SK-N-SH (cell line): ENCODE measurements at regions not wholly inside any gene's neighbourhood (a gene's known extent, or its start where the extent isn't known, plus 50 kb on each side); places are given as distances from the start of the nearest gene placed in this dataset.

Source experiments
- CTCF ChIA-PET: fragments of 300-600, 350-600 bp; formaldehyde crosslinking; extraction: SDS; loops from one replicate; lab custom pipeline; 2021; lab: Yijun Ruan, JAX
- POLR2A ChIA-PET: fragments of 350-600 bp; sonication (Branson Sonifier 250); formaldehyde crosslinking; extraction: SDS; loops from one replicate; lab custom pipeline; 2020; ENCODE audit warnings: antibody characterized with exemption, inconsistent platforms; lab: Yijun Ruan, JAX
- DNase-seq: peaks from one replicate; pipeline ENCODE4 v3.0.0; 2012
- H2AFZ ChIP-seq: fragments of 200-600 bp; sonication (generic); 2 replicates; pipeline ENCODE4 v1.8.1; 2016; ENCODE audit warnings: antibody characterized with exemption, mild to moderate bottlenecking, low read depth
- H3F3A ChIP-seq: fragments of 200-600 bp; sonication (generic); replicated peaks from 2 replicates; pipeline ENCODE3; 2016; ENCODE audit warnings: antibody characterized with exemption, mild to moderate bottlenecking; ENCODE audit not compliant: insufficient read depth
- H3K27ac ChIP-seq, 2 experiments: fragments of 200-500 bp in 1 of 2; fragments of 200-600 bp in 1 of 2; sonication (Bioruptor generic) in 1 of 2; sonication (generic), shearing (Covaris generic) in 1 of 2; 2 replicates each; pipeline versions ENCODE4 v1.5.1 to v1.6.1; 2014 to 2016; ENCODE audit warnings: low read depth in 2 of 2, inconsistent platforms in 1 of 2, low read length in 1 of 2, mild to moderate bottlenecking in 1 of 2, mixed read lengths in 1 of 2
- H3K27me3 ChIP-seq: fragments of 200-600 bp; sonication (generic), shearing (Covaris generic); 2 replicates; pipeline ENCODE4 v1.6.1; 2016; ENCODE audit warnings: mixed run types; ENCODE audit not compliant: insufficient read depth
- H3K36me3 ChIP-seq, 2 experiments: fragments of 200-500 bp in 1 of 2; fragments of 200-600 bp in 1 of 2; sonication (Bioruptor generic) in 1 of 2; sonication (generic) in 1 of 2; replicated peaks in 1 of 2; 2 replicates each; pipeline versions ENCODE3 to v1.5.1; 2014 to 2016; ENCODE audit warnings: low read length in 1 of 2, mild to moderate bottlenecking in 1 of 2; ENCODE audit not compliant: insufficient read depth in 2 of 2, control insufficient read depth in 1 of 2
- H3K4me1 ChIP-seq, 2 experiments: fragments of 200-500 bp in 1 of 2; fragments of 200-600 bp in 1 of 2; sonication (Bioruptor generic) in 1 of 2; sonication (generic), shearing (Covaris generic) in 1 of 2; 2 replicates each; pipeline versions ENCODE4 v1.5.1 to v1.6.1; 2014 to 2016; ENCODE audit warnings: low read depth in 1 of 2, low read length in 1 of 2, mixed run types in 1 of 2; ENCODE audit not compliant: insufficient read depth in 2 of 2, control insufficient read depth in 1 of 2
- H3K4me2 ChIP-seq: fragments of 200-600 bp; sonication (generic), shearing (Covaris generic); 2 replicates; pipeline ENCODE4 v1.6.1; 2017; ENCODE audit warnings: mixed run types
- H3K4me3 ChIP-seq, 2 experiments: fragments of 200-500 bp in 1 of 2; fragments of 200-600 bp in 1 of 2; sonication (Bioruptor generic) in 1 of 2; sonication (generic), shearing (Covaris generic) in 1 of 2; 2 replicates each; pipeline versions ENCODE4 v1.5.1 to v1.8.1; 2014 to 2016; ENCODE audit warnings: low read depth in 2 of 2, inconsistent platforms in 1 of 2, low read length in 1 of 2, mild to moderate bottlenecking in 1 of 2, mixed read lengths in 1 of 2, moderate library complexity in 1 of 2
- H3K79me2 ChIP-seq: fragments of 200-600 bp; sonication (generic); 2 replicates; pipeline ENCODE4 v1.8.1; 2017; ENCODE audit warnings: mild to moderate bottlenecking; ENCODE audit not compliant: insufficient read depth
- H3K9ac ChIP-seq: fragments of 200-600 bp; sonication (generic); 2 replicates; pipeline ENCODE4 v1.6.1; 2017; ENCODE audit warnings: mixed run types
- H3K9me2 ChIP-seq: fragments of 200-600 bp; sonication (generic); 2 replicates; pipeline ENCODE4 v1.6.1; 2017; ENCODE audit warnings: mixed run types
- H3K9me3 ChIP-seq: fragments of 200-600 bp; sonication (generic); 2 replicates; pipeline ENCODE4 v1.6.1; 2017; ENCODE audit warnings: mixed run types, mild to moderate bottlenecking, moderate library complexity
- H4K20me1 ChIP-seq: fragments of 200-600 bp; sonication (generic); 2 replicates; pipeline ENCODE4 v1.6.1; 2017; ENCODE audit warnings: mild to moderate bottlenecking, mixed run types; ENCODE audit not compliant: insufficient read depth
- ELF1 ChIP-seq: IDR thresholded peaks from 2 replicates; pipeline ENCODE4 v1.4.0; 2012
- GABPA ChIP-seq: IDR thresholded peaks from 2 replicates; pipeline ENCODE4 v1.4.0; 2012; ENCODE audit warnings: low read depth, mild to moderate bottlenecking
- MEF2A ChIP-seq: IDR thresholded peaks from 2 replicates; pipeline ENCODE4 v1.4.0; 2012; ENCODE audit warnings: low read depth, borderline replicate concordance
- NFIC ChIP-seq: IDR thresholded peaks from 2 replicates; pipeline ENCODE4 v1.4.0; 2012; ENCODE audit warnings: borderline replicate concordance
- NRF1 ChIP-seq: IDR thresholded peaks from 2 replicates; pipeline ENCODE4 v1.6.1; 2012; ENCODE audit warnings: low read depth, mild to moderate bottlenecking, low read length
- RAD21 ChIP-seq: IDR thresholded peaks from 2 replicates; pipeline ENCODE4 v1.6.1; 2012; ENCODE audit warnings: mild to moderate bottlenecking, low read length
- RCOR1 ChIP-seq: fragments of 150-350 bp; IDR thresholded peaks from 2 replicates; pipeline ENCODE4 v1.6.1; 2017; ENCODE audit warnings: antibody characterized with exemption, low read length
- RFX5 ChIP-seq: IDR thresholded peaks from 2 replicates; pipeline ENCODE4 v1.6.1; 2012; ENCODE audit warnings: mild to moderate bottlenecking, improper control_type of control experiment, low read length
- SIN3A ChIP-seq: IDR thresholded peaks from 2 replicates; pipeline ENCODE4 v1.6.1; 2012; ENCODE audit warnings: low read depth, mild to moderate bottlenecking, low read length, moderate library complexity, borderline replicate concordance
- SMC3 ChIP-seq: IDR thresholded peaks from 2 replicates; pipeline ENCODE4 v1.6.1; 2012; ENCODE audit warnings: low read depth, low read length, improper control_type of control experiment
- TCF12 ChIP-seq: IDR thresholded peaks from 2 replicates; pipeline ENCODE4 v1.4.0; 2012
- WGBS: methylation state at CpG from one replicate; pipeline ENCODE4 v1.1.6; 2017; ENCODE audit warnings: low lambda C conversion rate; 5-methylcytosine and 5-hydroxymethylcytosine counted together
- TF ChIP-seq, protein P1 (sequence below): IDR thresholded peaks from 2 replicates; pipeline ENCODE4 v1.4.0; 2012; ENCODE audit warnings: low read depth
- TF ChIP-seq, protein P2 (sequence below): IDR thresholded peaks from 2 replicates; pipeline ENCODE4; 2012
- TF ChIP-seq, protein P3 (sequence below): IDR thresholded peaks from 2 replicates; pipeline ENCODE4 v1.6.1; 2012; ENCODE audit warnings: mild to moderate bottlenecking, low read depth, low read length, moderate library complexity
- TF ChIP-seq, protein P4 (sequence below): fragments of 150-350 bp; IDR thresholded peaks from 2 replicates; pipeline ENCODE4 v1.6.1; 2017; ENCODE audit warnings: antibody characterized with exemption, low read length, low read depth, borderline replicate concordance

- TF ChIP-seq, protein P1, sequence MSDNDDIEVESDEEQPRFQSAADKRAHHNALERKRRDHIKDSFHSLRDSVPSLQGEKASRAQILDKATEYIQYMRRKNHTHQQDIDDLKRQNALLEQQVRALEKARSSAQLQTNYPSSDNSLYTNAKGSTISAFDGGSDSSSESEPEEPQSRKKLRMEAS: no peak
- TF ChIP-seq ELF1: no peak
- no peak for TF ChIP-seq RCOR1
- no peak for TF ChIP-seq RFX5
- TF ChIP-seq, protein P2, sequence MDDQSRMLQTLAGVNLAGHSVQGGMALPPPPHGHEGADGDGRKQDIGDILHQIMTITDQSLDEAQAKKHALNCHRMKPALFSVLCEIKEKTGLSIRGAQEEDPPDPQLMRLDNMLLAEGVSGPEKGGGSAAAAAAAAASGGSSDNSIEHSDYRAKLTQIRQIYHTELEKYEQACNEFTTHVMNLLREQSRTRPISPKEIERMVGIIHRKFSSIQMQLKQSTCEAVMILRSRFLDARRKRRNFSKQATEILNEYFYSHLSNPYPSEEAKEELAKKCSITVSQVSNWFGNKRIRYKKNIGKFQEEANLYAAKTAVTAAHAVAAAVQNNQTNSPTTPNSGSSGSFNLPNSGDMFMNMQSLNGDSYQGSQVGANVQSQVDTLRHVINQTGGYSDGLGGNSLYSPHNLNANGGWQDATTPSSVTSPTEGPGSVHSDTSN: no peak
Observed at GRCh38 chr7:25314094-25314730, 85.9 kb upstream of the NPVF start (continued).

GRCh38 chr7:25314731-25315267 is 86.5 kb upstream of the NPVF start:
- no peaks in the 10 kb centered on the region for H3K79me2 ChIP-seq
- no peaks in the 10 kb centered on the region for H3K9me3 ChIP-seq
- H3K9ac ChIP-seq: no peak overlapping the region
- H3K27ac ChIP-seq: no peak overlapping the region
- no peak for DNase-seq
- no peak overlapping the region for H3K4me2 ChIP-seq
- TF ChIP-seq MEF2A: no peak
- no peak for TF ChIP-seq RAD21
- TF ChIP-seq SIN3A: no peak
- TF ChIP-seq, all 33 proteins: peak for 0
- CTCF ChIA-PET: interaction anchor here (0.5 to 1.5 kb wide), 7 partner anchors 11 to 251 kb away, joined by 3 to 6 read pairs (median 4); no protein-coding TSS in a partner anchor
- Histone ChIP-seq H2AFZ (no peak overlapping the region), H3F3A (no peaks in the 10 kb centered on the region), H3K4me1 (no peaks in the 10 kb centered on the region), H3K9me2 (no peaks in the 10 kb centered on the region), H3K27me3 (no peaks in the 10 kb centered on the region), H4K20me1 (no peaks in the 10 kb centered on the region), H3K36me3 (no peaks in the 10 kb centered on the region), H3K4me3 (no peak overlapping the region)
- POLR2A ChIA-PET: no interaction called here
- 56% methylated on average over 10 of the region's 10 CpGs for WGBS

- H3K36me3 ChIP-seq: no peaks in the 10 kb centered on the region
- H3F3A ChIP-seq: no peaks in the 10 kb centered on the region
- ChIA-PET POLR2A (no interaction called here), CTCF (interaction anchor here (0.7 to 1.3 kb wide), 3 partner anchors 73 to 1049 kb away, joined by 3 to 4 read pairs (median 3); no protein-coding TSS in a partner anchor)
- no peak for TF ChIP-seq RAD21
- no peak for TF ChIP-seq RFX5
- TF ChIP-seq TCF12: no peak
- no peak for TF ChIP-seq SMC3
- TF ChIP-seq, protein P3, sequence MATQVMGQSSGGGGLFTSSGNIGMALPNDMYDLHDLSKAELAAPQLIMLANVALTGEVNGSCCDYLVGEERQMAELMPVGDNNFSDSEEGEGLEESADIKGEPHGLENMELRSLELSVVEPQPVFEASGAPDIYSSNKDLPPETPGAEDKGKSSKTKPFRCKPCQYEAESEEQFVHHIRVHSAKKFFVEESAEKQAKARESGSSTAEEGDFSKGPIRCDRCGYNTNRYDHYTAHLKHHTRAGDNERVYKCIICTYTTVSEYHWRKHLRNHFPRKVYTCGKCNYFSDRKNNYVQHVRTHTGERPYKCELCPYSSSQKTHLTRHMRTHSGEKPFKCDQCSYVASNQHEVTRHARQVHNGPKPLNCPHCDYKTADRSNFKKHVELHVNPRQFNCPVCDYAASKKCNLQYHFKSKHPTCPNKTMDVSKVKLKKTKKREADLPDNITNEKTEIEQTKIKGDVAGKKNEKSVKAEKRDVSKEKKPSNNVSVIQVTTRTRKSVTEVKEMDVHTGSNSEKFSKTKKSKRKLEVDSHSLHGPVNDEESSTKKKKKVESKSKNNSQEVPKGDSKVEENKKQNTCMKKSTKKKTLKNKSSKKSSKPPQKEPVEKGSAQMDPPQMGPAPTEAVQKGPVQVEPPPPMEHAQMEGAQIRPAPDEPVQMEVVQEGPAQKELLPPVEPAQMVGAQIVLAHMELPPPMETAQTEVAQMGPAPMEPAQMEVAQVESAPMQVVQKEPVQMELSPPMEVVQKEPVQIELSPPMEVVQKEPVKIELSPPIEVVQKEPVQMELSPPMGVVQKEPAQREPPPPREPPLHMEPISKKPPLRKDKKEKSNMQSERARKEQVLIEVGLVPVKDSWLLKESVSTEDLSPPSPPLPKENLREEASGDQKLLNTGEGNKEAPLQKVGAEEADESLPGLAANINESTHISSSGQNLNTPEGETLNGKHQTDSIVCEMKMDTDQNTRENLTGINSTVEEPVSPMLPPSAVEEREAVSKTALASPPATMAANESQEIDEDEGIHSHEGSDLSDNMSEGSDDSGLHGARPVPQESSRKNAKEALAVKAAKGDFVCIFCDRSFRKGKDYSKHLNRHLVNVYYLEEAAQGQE: no peak
- TF ChIP-seq GABPA: no peak
- no peak for TF ChIP-seq NRF1
- TF ChIP-seq, protein P1: no peak
- no peak for TF ChIP-seq ELF1
- TF ChIP-seq, protein P4, sequence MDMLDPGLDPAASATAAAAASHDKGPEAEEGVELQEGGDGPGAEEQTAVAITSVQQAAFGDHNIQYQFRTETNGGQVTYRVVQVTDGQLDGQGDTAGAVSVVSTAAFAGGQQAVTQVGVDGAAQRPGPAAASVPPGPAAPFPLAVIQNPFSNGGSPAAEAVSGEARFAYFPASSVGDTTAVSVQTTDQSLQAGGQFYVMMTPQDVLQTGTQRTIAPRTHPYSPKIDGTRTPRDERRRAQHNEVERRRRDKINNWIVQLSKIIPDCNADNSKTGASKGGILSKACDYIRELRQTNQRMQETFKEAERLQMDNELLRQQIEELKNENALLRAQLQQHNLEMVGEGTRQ: no peak
- no peak for TF ChIP-seq NFIC
- H3K4me3 ChIP-seq: no peak overlapping the region
- H3K9ac ChIP-seq: no peak overlapping the region
- no peaks in the 10 kb centered on the region for H3K4me1 ChIP-seq
- H4K20me1 ChIP-seq: no peaks in the 10 kb centered on the region
- no peak overlapping the region for H3K27ac ChIP-seq
- no peak overlapping the region for H2AFZ ChIP-seq
- no peaks in the 10 kb centered on the region for H3K9me2 ChIP-seq
- H3K79me2 ChIP-seq: no peaks in the 10 kb centered on the region
- no peak for DNase-seq
- 26% methylated on average over 2 of the region's 2 CpGs for WGBS
- H3K9me3 ChIP-seq: no peaks in the 10 kb centered on the region
- no peaks in the 10 kb centered on the region for H3K27me3 ChIP-seq
- H3K4me2 ChIP-seq: no peak overlapping the region
Observed at GRCh38 chr7:25316366-25316765, 88.1 kb upstream of the NPVF start.
